ENCODE measurements at regions not wholly inside any gene's neighbourhood (a gene's known extent, or its start where the extent isn't known, plus 50 kb on each side); places are given as distances from the start of the nearest gene placed in this dataset.

GRCh38 chr4:135239964-135240363, 1038.4 kb upstream of the PABPC4L start:
- no peak for DNase-seq
- intact Hi-C loops (cut with DNase I) = no loop called here

GRCh38 chr4:135238940-135239339, 1037.4 kb upstream of the PABPC4L start:
- intact Hi-C loops (cut with DNase I) = no loop called here
- no peak for DNase-seq

- no peak for DNase-seq
- intact Hi-C loops (cut with DNase I) = no loop called here
These were observed 1034.5 kb upstream of the PABPC4L start for GRCh38 chr4:135236048-135236447.

- no peak for DNase-seq
- intact Hi-C loops (cut with DNase I) = no loop called here
These were observed 1026.3 kb upstream of the PABPC4L start for GRCh38 chr4:135227842-135228241.

GRCh38 chr4:135225551-135225950, 1024.0 kb upstream of the PABPC4L start:
- intact Hi-C loops (cut with DNase I) = no loop called here

GRCh38 chr4:135210341-135210740, 1008.8 kb upstream of the PABPC4L start:
- intact Hi-C loops (cut with DNase I) = no loop called here
- no peak for DNase-seq

More at GRCh38 chr4:135225551-135225950, 1024.0 kb upstream of the PABPC4L start:
- no peak for DNase-seq

GRCh38 chr4:135207531-135207930, 1005.9 kb upstream of the PABPC4L start:
- intact Hi-C loops (cut with DNase I) = no loop called here
- no peak for DNase-seq

GRCh38 chr4:135204311-135204710, 1002.7 kb upstream of the PABPC4L start:
- intact Hi-C loops (cut with DNase I) = no loop called here
- no peak for DNase-seq

- no peak for DNase-seq
- intact Hi-C loops (cut with DNase I) = no loop called here
These were observed 999.5 kb upstream of the PABPC4L start for GRCh38 chr4:135201081-135201480.

- intact Hi-C loops (cut with DNase I) = no loop called here
- DNase-seq = no peak
These were observed 996.1 kb upstream of the PABPC4L start for GRCh38 chr4:135197641-135198040.

- intact Hi-C loops (cut with DNase I) = no loop called here
- DNase-seq = no peak
These were observed 992.9 kb upstream of the PABPC4L start for GRCh38 chr4:135194477-135194876.

- intact Hi-C loops (cut with DNase I) = no loop called here
- no peak for DNase-seq
These were observed 991.4 kb upstream of the PABPC4L start for GRCh38 chr4:135192751-135193535.

GRCh38 chr4:135191596-135191995, 990.0 kb upstream of the PABPC4L start:
- no peak for DNase-seq
- intact Hi-C loops (cut with DNase I) = no loop called here

GRCh38 chr4:135186002-135186401, 984.4 kb upstream of the PABPC4L start:
- no peak for DNase-seq
- intact Hi-C loops (cut with DNase I) = no loop called here

GRCh38 chr4:135185256-135185655, 983.7 kb upstream of the PABPC4L start:
- intact Hi-C loops (cut with DNase I) = no loop called here

GRCh38 chr4:135184715-135185114, 983.1 kb upstream of the PABPC4L start:
- DNase-seq = no peak
- intact Hi-C loops (cut with DNase I) = no loop called here

More at GRCh38 chr4:135185256-135185655, 983.7 kb upstream of the PABPC4L start:
- no peak for DNase-seq

- DNase-seq = no peak
- intact Hi-C loops (cut with DNase I) = no loop called here
These were observed 975.7 kb upstream of the PABPC4L start for GRCh38 chr4:135177321-135177720.

GRCh38 chr4:135166661-135167060, 965.1 kb upstream of the PABPC4L start:
- no peak for DNase-seq

GRCh38 chr4:135164601-135165000, 963.0 kb upstream of the PABPC4L start:
- no peak for DNase-seq
- intact Hi-C loops (cut with DNase I) = no loop called here

More at GRCh38 chr4:135166661-135167060, 965.1 kb upstream of the PABPC4L start:
- intact Hi-C loops (cut with DNase I) = no loop called here

GRCh38 chr4:135144498-135144897, 942.9 kb upstream of the PABPC4L start:
- intact Hi-C loops (cut with DNase I) = no loop called here
- DNase-seq = no peak

GRCh38 chr4:135124196-135124595, 922.6 kb upstream of the PABPC4L start:
- intact Hi-C loops (cut with DNase I) = no loop called here
- DNase-seq = no peak

GRCh38 chr4:135123632-135124031, 922.0 kb upstream of the PABPC4L start:
- intact Hi-C loops (cut with DNase I) = no loop called here
- DNase-seq = no peak

- intact Hi-C loops (cut with DNase I) = no loop called here
- no peak for DNase-seq
These were observed 920.9 kb upstream of the PABPC4L start for GRCh38 chr4:135122457-135122856.
